ENCODE measurements at regions not wholly inside any gene's neighbourhood (a gene's known extent, or its start where the extent isn't known, plus 50 kb on each side); places are given as distances from the start of the nearest gene placed in this dataset.
"Not testable (repeated sequence)": the region's sequence is repeated elsewhere in the genome, so short reads cannot be mapped to it uniquely, and the experiment has no call there.

- Histone ChIP-seq H3K27ac (ENCODE audit: low read depth, low read length, severe bottlenecking) (no peak overlapping the region), H3K4me1 (ENCODE audit: control insufficient read depth, insufficient read depth, low read length, poor library complexity, severe bottlenecking) (peaks cover under 1% of the 10 kb centered on the region)
- 60 to 75% methylated on average over 1 to 3 of the region's 5 CpGs for WGBS, 2 experiments (ENCODE audit: insufficient coverage in 2 of 2)
Observed at GRCh38 chr5:138636398-138636944, 61.3 kb upstream of the HSPA9 start.

GRCh38 chr5:138635708-138636107 lies 60.5 kb upstream of the HSPA9 start:
- H3K27ac ChIP-seq (ENCODE audit: low read depth, low read length, severe bottlenecking) = no peak overlapping the region
- no peaks in the 10 kb centered on the region for H3K9me3 ChIP-seq (ENCODE audit: control insufficient read depth, low read length)
- 85 to 93% methylated on average over 3 to 4 of the region's 5 CpGs for WGBS, 2 experiments (ENCODE audit: insufficient coverage in 2 of 2)

More at GRCh38 chr5:138636398-138636944, 61.3 kb upstream of the HSPA9 start:
- Histone ChIP-seq H3K36me3 (ENCODE audit: control insufficient read depth, insufficient read depth, low read length) (no peaks in the 10 kb centered on the region), H3K4me3 (ENCODE audit: extremely low read depth, insufficient read depth, low read length, poor library complexity, severe bottlenecking) (no peak overlapping the region), H3K9me3 (ENCODE audit: control insufficient read depth, low read length) (no peaks in the 10 kb centered on the region)

GRCh38 chr5:138635265-138635664 lies 60.1 kb upstream of the HSPA9 start:
- Histone ChIP-seq H3K9me3 (ENCODE audit: control insufficient read depth, low read length) (no peaks in the 10 kb centered on the region), H3K27ac (ENCODE audit: low read depth, low read length, severe bottlenecking) (no peak overlapping the region), H3K4me3 (ENCODE audit: extremely low read depth, insufficient read depth, low read length, poor library complexity, severe bottlenecking) (no peak overlapping the region), H3K4me1 (ENCODE audit: control insufficient read depth, insufficient read depth, low read length, poor library complexity, severe bottlenecking) (no peaks in the 10 kb centered on the region), H3K36me3 (ENCODE audit: control insufficient read depth, insufficient read depth, low read length) (no peaks in the 10 kb centered on the region)
- WGBS, 2 experiments (ENCODE audit: insufficient coverage in 2 of 2) = 80 to 82% methylated on average over 2 of the region's 3 CpGs

More at GRCh38 chr5:138635708-138636107, 60.5 kb upstream of the HSPA9 start:
- Histone ChIP-seq H3K36me3 (ENCODE audit: control insufficient read depth, insufficient read depth, low read length) (no peaks in the 10 kb centered on the region), H3K4me1 (ENCODE audit: control insufficient read depth, insufficient read depth, low read length, poor library complexity, severe bottlenecking) (no peaks in the 10 kb centered on the region), H3K4me3 (ENCODE audit: extremely low read depth, insufficient read depth, low read length, poor library complexity, severe bottlenecking) (no peak overlapping the region)

- H3K27ac ChIP-seq (ENCODE audit: low read depth, low read length, severe bottlenecking); H3K9me3 ChIP-seq (ENCODE audit: control insufficient read depth, low read length); H3K4me3 ChIP-seq (ENCODE audit: extremely low read depth, insufficient read depth, low read length, poor library complexity, severe bottlenecking); H3K36me3 ChIP-seq (ENCODE audit: control insufficient read depth, insufficient read depth, low read length); H3K4me1 ChIP-seq (ENCODE audit: control insufficient read depth, insufficient read depth, low read length, poor library complexity, severe bottlenecking): not testable (repeated sequence)
- 90% methylated on average over 2 of the region's 4 CpGs for WGBS, 2 experiments (ENCODE audit: insufficient coverage in 2 of 2)
Observed at GRCh38 chr5:138634804-138635203, 59.6 kb upstream of the HSPA9 start.

- 17 to 43% methylated on average over 8 to 12 of the region's 17 CpGs for WGBS, 2 experiments (ENCODE audit: insufficient coverage in 2 of 2)
- Histone ChIP-seq H3K9me3 (ENCODE audit: control insufficient read depth, low read length) (no peaks in the 10 kb centered on the region), H3K4me3 (ENCODE audit: extremely low read depth, insufficient read depth, low read length, poor library complexity, severe bottlenecking) (no peak overlapping the region), H3K36me3 (ENCODE audit: control insufficient read depth, insufficient read depth, low read length) (no peaks in the 10 kb centered on the region), H3K27ac (ENCODE audit: low read depth, low read length, severe bottlenecking) (no peak overlapping the region), H3K4me1 (ENCODE audit: control insufficient read depth, insufficient read depth, low read length, poor library complexity, severe bottlenecking) (no peaks in the 10 kb centered on the region)
Observed at GRCh38 chr5:138632900-138633489, 57.8 kb upstream of the HSPA9 start.

GRCh38 chr5:138631096-138631928 lies 56.1 kb upstream of the HSPA9 start:
- Histone ChIP-seq H3K9me3 (ENCODE audit: control insufficient read depth, low read length) (no peaks in the 10 kb centered on the region), H3K36me3 (ENCODE audit: control insufficient read depth, insufficient read depth, low read length) (no peaks in the 10 kb centered on the region), H3K4me3 (ENCODE audit: extremely low read depth, insufficient read depth, low read length, poor library complexity, severe bottlenecking) (no peak overlapping the region), H3K4me1 (ENCODE audit: control insufficient read depth, insufficient read depth, low read length, poor library complexity, severe bottlenecking) (no peaks in the 10 kb centered on the region), H3K27ac (ENCODE audit: low read depth, low read length, severe bottlenecking) (no peak overlapping the region)
- 94 to 96% methylated on average over 5 of the region's 5 CpGs for WGBS, 2 experiments (ENCODE audit: insufficient coverage in 2 of 2)

GRCh38 chr5:138629392-138629791 lies 54.2 kb upstream of the HSPA9 start:
- Histone ChIP-seq H3K36me3 (ENCODE audit: control insufficient read depth, insufficient read depth, low read length) (no peaks in the 10 kb centered on the region), H3K27ac (ENCODE audit: low read depth, low read length, severe bottlenecking) (no peak overlapping the region), H3K4me1 (ENCODE audit: control insufficient read depth, insufficient read depth, low read length, poor library complexity, severe bottlenecking) (no peaks in the 10 kb centered on the region), H3K9me3 (ENCODE audit: control insufficient read depth, low read length) (no peaks in the 10 kb centered on the region), H3K4me3 (ENCODE audit: extremely low read depth, insufficient read depth, low read length, poor library complexity, severe bottlenecking) (no peak overlapping the region)
- 96 to 100% methylated on average over 1 to 2 of the region's 3 CpGs for WGBS, 2 experiments (ENCODE audit: insufficient coverage in 2 of 2)

- 90 to 94% methylated on average over 3 to 4 of the region's 5 CpGs for WGBS, 2 experiments (ENCODE audit: insufficient coverage in 2 of 2)
- H3K4me1 ChIP-seq (ENCODE audit: control insufficient read depth, insufficient read depth, low read length, poor library complexity, severe bottlenecking) = no peaks in the 10 kb centered on the region
- no peaks in the 10 kb centered on the region for H3K9me3 ChIP-seq (ENCODE audit: control insufficient read depth, low read length)
- H3K4me3 ChIP-seq (ENCODE audit: extremely low read depth, insufficient read depth, low read length, poor library complexity, severe bottlenecking) = no peak overlapping the region
- no peaks in the 10 kb centered on the region for H3K36me3 ChIP-seq (ENCODE audit: control insufficient read depth, insufficient read depth, low read length)
- H3K27ac ChIP-seq (ENCODE audit: low read depth, low read length, severe bottlenecking) = no peak overlapping the region
Observed at GRCh38 chr5:138626333-138626944, 51.2 kb upstream of the HSPA9 start.

- WGBS, 2 experiments (ENCODE audit: insufficient coverage in 2 of 2) = 92 to 100% methylated on average over 1 to 3 of the region's 6 CpGs
- Histone ChIP-seq H3K9me3 (ENCODE audit: control insufficient read depth, low read length) (no peaks in the 10 kb centered on the region), H3K4me3 (ENCODE audit: extremely low read depth, insufficient read depth, low read length, poor library complexity, severe bottlenecking) (no peak overlapping the region), H3K27ac (ENCODE audit: low read depth, low read length, severe bottlenecking) (no peak overlapping the region), H3K36me3 (ENCODE audit: control insufficient read depth, insufficient read depth, low read length) (no peaks in the 10 kb centered on the region), H3K4me1 (ENCODE audit: control insufficient read depth, insufficient read depth, low read length, poor library complexity, severe bottlenecking) (no peaks in the 10 kb centered on the region)
Observed at GRCh38 chr5:138625134-138625533, 49.9 kb upstream of the HSPA9 start.
